GM13976 (cell line): ENCODE measurements at regions not wholly inside any gene's neighbourhood (a gene's known extent, or its start where the extent isn't known, plus 50 kb on each side); places are given as distances from the start of the nearest gene placed in this dataset.

Experiments
- DNase-seq: peaks from one replicate; pipeline ENCODE4 v3.0.0; 2012; ENCODE audit warnings: low spot score
- in situ Hi-C: fragments of 300-500 bp; cut with MboI; formaldehyde crosslinking; loops from one replicate; pipeline ENCODE4 v1.12.0; 2022; ENCODE audit warnings: low sequenced_read_pairs, mixed read lengths, inconsistent platforms; ENCODE audit not compliant: unreplicated experiment
- TF ChIP-seq, protein P1 (sequence below): IDR thresholded peaks from 2 replicates; pipeline ENCODE4 v1.5.1; 2012; ENCODE audit warnings: borderline replicate concordance, mild to moderate bottlenecking; ENCODE audit not compliant: insufficient read depth; ENCODE audit errors: extremely low read depth, missing control alignments, control extremely low read depth

DNA sequence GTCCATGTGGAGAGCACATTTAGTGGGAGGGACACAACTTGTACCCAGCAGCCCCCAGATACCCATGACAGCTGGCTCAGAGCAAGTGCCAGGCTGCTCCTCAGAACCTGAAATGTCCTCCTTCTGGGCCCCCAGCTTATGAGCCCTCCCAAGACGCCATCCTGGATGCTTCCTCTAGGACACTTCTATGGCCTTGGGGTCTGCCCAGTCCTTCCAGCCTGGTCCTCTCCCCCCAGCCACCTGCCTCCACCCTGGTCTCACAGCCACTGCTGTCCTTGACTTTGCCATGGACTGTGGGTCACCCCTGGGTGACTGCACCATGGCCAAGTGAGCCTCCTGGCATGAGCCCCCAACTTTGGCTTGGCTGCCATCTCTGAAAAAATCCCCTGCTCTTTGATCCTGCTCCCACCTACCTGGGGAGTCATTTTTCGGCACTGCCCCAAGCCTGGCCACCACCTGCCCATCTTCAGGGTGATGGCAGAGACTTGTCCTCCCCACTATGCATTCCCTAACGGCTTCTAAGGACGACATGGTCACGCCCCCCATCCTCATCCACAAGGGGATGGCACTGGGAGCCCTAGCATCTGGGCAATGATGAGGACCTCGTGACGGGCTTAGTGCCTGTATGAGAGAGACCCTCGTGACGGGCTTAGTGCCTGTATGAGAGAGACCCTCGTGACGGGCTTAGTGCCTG, 323.7 kb downstream of the TMEM121 start:
- peak; percentile 21 for DNase-seq
- TF ChIP-seq, protein P1, sequence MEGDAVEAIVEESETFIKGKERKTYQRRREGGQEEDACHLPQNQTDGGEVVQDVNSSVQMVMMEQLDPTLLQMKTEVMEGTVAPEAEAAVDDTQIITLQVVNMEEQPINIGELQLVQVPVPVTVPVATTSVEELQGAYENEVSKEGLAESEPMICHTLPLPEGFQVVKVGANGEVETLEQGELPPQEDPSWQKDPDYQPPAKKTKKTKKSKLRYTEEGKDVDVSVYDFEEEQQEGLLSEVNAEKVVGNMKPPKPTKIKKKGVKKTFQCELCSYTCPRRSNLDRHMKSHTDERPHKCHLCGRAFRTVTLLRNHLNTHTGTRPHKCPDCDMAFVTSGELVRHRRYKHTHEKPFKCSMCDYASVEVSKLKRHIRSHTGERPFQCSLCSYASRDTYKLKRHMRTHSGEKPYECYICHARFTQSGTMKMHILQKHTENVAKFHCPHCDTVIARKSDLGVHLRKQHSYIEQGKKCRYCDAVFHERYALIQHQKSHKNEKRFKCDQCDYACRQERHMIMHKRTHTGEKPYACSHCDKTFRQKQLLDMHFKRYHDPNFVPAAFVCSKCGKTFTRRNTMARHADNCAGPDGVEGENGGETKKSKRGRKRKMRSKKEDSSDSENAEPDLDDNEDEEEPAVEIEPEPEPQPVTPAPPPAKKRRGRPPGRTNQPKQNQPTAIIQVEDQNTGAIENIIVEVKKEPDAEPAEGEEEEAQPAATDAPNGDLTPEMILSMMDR = no peak
- in situ Hi-C loops = no loop called here

- in situ Hi-C loops = no loop called here
- TF ChIP-seq, protein P1 = no peak
Measured at GRCh38 chr14:105850853-105851581, 324.6 kb downstream of the TMEM121 start.

DNA sequence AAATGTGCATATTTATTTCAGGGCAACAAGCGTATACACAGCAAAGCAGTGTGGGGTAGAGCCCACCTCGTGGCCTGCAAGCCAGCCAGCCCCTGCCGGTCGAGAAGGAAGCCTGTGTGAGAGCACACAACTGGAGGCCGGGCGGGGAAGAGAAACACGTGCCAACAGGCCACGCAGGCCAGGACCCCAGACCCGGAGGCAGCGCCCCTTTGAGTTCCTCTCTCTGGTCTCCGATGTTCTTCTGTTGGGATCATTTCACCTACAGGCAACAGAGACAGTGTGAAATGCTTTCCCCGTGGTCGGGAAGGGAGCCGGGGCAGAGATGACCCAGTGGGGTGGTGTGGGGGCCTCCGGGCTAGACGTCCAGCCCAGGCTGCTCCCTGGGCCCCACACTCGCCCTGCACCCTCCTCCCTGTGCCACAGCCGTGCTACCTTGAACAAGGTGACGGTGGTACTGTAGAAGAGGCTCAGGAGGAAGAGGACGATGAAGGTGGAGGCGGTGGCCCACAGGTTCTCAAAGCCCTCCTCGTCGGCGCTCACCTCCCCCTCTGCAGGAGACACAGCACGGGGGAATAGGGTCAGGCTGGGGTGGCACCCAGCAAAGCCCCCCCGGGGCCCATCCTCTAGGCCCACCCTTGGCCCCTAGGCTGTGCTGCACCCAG, 325.5 kb downstream of the TMEM121 start:
- in situ Hi-C loops = no loop called here
- TF ChIP-seq, protein P1 = no peak

More at GRCh38 chr14:105850853-105851581, 324.6 kb downstream of the TMEM121 start:
- no peak for DNase-seq

DNA sequence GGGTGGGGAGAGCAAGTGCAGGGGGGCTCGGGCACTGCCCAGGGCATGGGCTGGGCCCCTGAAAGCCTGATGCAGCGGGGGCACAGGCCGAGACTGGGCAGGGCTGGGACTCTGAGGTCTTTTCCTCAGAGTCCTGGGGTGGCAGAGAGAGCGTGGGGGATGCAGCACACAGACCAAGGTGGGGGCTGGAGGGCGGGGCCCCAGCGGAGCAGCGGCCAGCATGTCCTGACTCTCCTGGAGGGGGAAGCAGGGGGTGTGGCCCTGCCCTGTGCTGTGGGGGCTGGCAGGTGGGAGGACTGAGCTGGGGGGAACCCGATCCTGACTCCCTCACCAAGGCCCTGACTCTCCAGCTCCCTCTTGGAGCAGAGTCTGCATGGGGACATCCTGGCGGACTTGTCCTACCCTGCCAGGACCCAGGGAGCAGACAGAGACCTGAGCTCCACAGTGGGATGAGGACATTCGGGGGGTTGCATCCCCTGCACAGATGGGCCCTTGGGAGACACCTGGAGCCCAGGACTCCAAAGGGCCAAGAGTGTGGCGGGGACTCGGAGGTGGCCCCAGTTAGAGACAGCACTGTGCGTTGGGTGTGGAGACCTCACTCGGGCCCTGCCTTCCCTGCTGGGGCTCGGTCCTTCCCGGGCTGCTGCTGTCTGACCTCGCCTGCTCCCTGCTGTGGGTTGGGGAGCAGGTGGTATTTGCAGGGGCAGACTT, 326.1 kb downstream of the TMEM121 start:
- in situ Hi-C loops = no loop called here
- DNase-seq = no peak
- TF ChIP-seq, protein P1 = no peak

More for the DNA sequence above, 325.5 kb downstream of the TMEM121 start:
- no peak for DNase-seq

GRCh38 chr14:105853089-105853906, 326.9 kb downstream of the TMEM121 start:
- in situ Hi-C loops = no loop called here
- TF ChIP-seq, protein P1 = no peak
- no peak for DNase-seq
